ENCODE measurements at regions not wholly inside any gene's neighbourhood (a gene's known extent, or its start where the extent isn't known, plus 50 kb on each side); places are given as distances from the start of the nearest gene placed in this dataset.

GRCh38 chr9:29838491-29839020 is 2265.3 kb upstream of the C9orf72 start:
- Mint-ChIP-seq H3K36me3 (ENCODE audit: insufficient read depth, unreplicated experiment) (no peaks in the 10 kb centered on the region), H3K4me1 (ENCODE audit: low read depth, unreplicated experiment) (no peaks in the 10 kb centered on the region), H3K9me3 (ENCODE audit: unreplicated experiment) (no peaks in the 10 kb centered on the region), H3K4me3 (ENCODE audit: unreplicated experiment) (no peak overlapping the region), H3K27me3 (ENCODE audit: insufficient read depth, unreplicated experiment) (no peaks in the 10 kb centered on the region), H3K27ac (ENCODE audit: unreplicated experiment) (no peak overlapping the region)
- no peaks in the 10 kb centered on the region for H3K36me3 ChIP-seq (ENCODE audit: control insufficient read depth, insufficient read depth, low read length)
- no TSS peak for BruUV-seq (replicated peaks)
- TF ChIP-seq, protein P1, sequence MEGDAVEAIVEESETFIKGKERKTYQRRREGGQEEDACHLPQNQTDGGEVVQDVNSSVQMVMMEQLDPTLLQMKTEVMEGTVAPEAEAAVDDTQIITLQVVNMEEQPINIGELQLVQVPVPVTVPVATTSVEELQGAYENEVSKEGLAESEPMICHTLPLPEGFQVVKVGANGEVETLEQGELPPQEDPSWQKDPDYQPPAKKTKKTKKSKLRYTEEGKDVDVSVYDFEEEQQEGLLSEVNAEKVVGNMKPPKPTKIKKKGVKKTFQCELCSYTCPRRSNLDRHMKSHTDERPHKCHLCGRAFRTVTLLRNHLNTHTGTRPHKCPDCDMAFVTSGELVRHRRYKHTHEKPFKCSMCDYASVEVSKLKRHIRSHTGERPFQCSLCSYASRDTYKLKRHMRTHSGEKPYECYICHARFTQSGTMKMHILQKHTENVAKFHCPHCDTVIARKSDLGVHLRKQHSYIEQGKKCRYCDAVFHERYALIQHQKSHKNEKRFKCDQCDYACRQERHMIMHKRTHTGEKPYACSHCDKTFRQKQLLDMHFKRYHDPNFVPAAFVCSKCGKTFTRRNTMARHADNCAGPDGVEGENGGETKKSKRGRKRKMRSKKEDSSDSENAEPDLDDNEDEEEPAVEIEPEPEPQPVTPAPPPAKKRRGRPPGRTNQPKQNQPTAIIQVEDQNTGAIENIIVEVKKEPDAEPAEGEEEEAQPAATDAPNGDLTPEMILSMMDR (IDR thresholded peaks at IDR 0.05; ENCODE audit: insufficient read depth in 1 of 2, low read depth in 1 of 2, low read length in 1 of 2, severe bottlenecking in 1 of 2, unreplicated experiment in 1 of 2), result no peak
- intact Hi-C loops (cut with micrococcal nuclease; ENCODE audit: unreplicated experiment), result loop anchor here (10.0 kb wide), 1 partner anchor 126 kb away; no protein-coding TSS in a partner anchor
- POLR2A ChIA-PET, result no interaction called here
- no peak for DNase-seq
- H3K4me1 ChIP-seq, result no peaks in the 10 kb centered on the region
- CTCF ChIA-PET, result no interaction called here
- H3K4me3 ChIP-seq (ENCODE audit: low read depth, low read length), result no peak overlapping the region
- no peaks in the 10 kb centered on the region for H3K9me3 ChIP-seq
- H3K27me3 ChIP-seq (replicated peaks; ENCODE audit: control insufficient read depth, insufficient read depth, low read length), result no peaks in the 10 kb centered on the region

- no peaks in the 10 kb centered on the region for H3K27me3 Mint-ChIP-seq (ENCODE audit: insufficient read depth, unreplicated experiment)
- no TSS peak for BruUV-seq (replicated peaks)
- POLR2A ChIA-PET, result no interaction called here
Observed at GRCh38 chr9:29844251-29844650, 2271.0 kb upstream of the C9orf72 start.

GRCh38 chr9:29850664-29851063 is 2277.4 kb upstream of the C9orf72 start:
- H3K36me3 Mint-ChIP-seq (ENCODE audit: insufficient read depth, unreplicated experiment), result no peaks in the 10 kb centered on the region
- H3K4me1 Mint-ChIP-seq (ENCODE audit: low read depth, unreplicated experiment), result no peaks in the 10 kb centered on the region
- ChIA-PET POLR2A (no interaction called here), CTCF (no interaction called here)
- no peaks in the 10 kb centered on the region for H3K9me3 Mint-ChIP-seq (ENCODE audit: unreplicated experiment)
- Histone ChIP-seq H3K27me3 (replicated peaks; ENCODE audit: control insufficient read depth, insufficient read depth, low read length) (no peaks in the 10 kb centered on the region), H3K4me3 (ENCODE audit: low read depth, low read length) (no peak overlapping the region), H3K9me3 (no peaks in the 10 kb centered on the region), H3K4me1 (no peaks in the 10 kb centered on the region), H3K36me3 (ENCODE audit: control insufficient read depth, insufficient read depth, low read length) (no peaks in the 10 kb centered on the region)
- no peak overlapping the region for H3K4me3 Mint-ChIP-seq (ENCODE audit: unreplicated experiment)
- H3K27ac Mint-ChIP-seq (ENCODE audit: unreplicated experiment), result no peak overlapping the region
- DNase-seq, result no peak
- intact Hi-C loops (cut with micrococcal nuclease; ENCODE audit: unreplicated experiment), result no loop called here
- TF ChIP-seq, protein P1 (IDR thresholded peaks at IDR 0.05; ENCODE audit: insufficient read depth in 1 of 2, low read depth in 1 of 2, low read length in 1 of 2, severe bottlenecking in 1 of 2, unreplicated experiment in 1 of 2), result peak in 1 of 2 experiments; percentile 26
- H3K27me3 Mint-ChIP-seq (ENCODE audit: insufficient read depth, unreplicated experiment), result no peaks in the 10 kb centered on the region
- BruUV-seq (replicated peaks), result no TSS peak

More at GRCh38 chr9:29844251-29844650, 2271.0 kb upstream of the C9orf72 start:
- no peak for DNase-seq
- no peaks in the 10 kb centered on the region for H3K36me3 Mint-ChIP-seq (ENCODE audit: insufficient read depth, unreplicated experiment)
- no peaks in the 10 kb centered on the region for H3K9me3 ChIP-seq
- H3K36me3 ChIP-seq (ENCODE audit: control insufficient read depth, insufficient read depth, low read length), result no peaks in the 10 kb centered on the region
- no peak overlapping the region for H3K27ac Mint-ChIP-seq (ENCODE audit: unreplicated experiment)
- no peaks in the 10 kb centered on the region for H3K4me1 Mint-ChIP-seq (ENCODE audit: low read depth, unreplicated experiment)
- H3K4me3 ChIP-seq (ENCODE audit: low read depth, low read length), result no peak overlapping the region
- H3K27me3 ChIP-seq (replicated peaks; ENCODE audit: control insufficient read depth, insufficient read depth, low read length), result no peaks in the 10 kb centered on the region
- CTCF ChIA-PET, result no interaction called here
- TF ChIP-seq, protein P1 (IDR thresholded peaks at IDR 0.05; ENCODE audit: insufficient read depth in 1 of 2, low read depth in 1 of 2, low read length in 1 of 2, severe bottlenecking in 1 of 2, unreplicated experiment in 1 of 2), result no peak
- H3K4me3 Mint-ChIP-seq (ENCODE audit: unreplicated experiment), result no peak overlapping the region
- H3K9me3 Mint-ChIP-seq (ENCODE audit: unreplicated experiment), result no peaks in the 10 kb centered on the region
- no peaks in the 10 kb centered on the region for H3K4me1 ChIP-seq
- intact Hi-C loops (cut with micrococcal nuclease; ENCODE audit: unreplicated experiment), result no loop called here
